ENCODE measurements at regions not wholly inside any gene's neighbourhood (a gene's known extent, or its start where the extent isn't known, plus 50 kb on each side); places are given as distances from the start of the nearest gene placed in this dataset.

GRCh38 chr12:97024393-97024792 is 117.3 kb downstream of the NEDD1 start:
- no peak for TF ChIP-seq CTCF (conservative IDR thresholded peaks at IDR 0.05)
- 95 to 100% methylated on average over 1 to 2 of the region's 2 CpGs for WGBS, 2 experiments (ENCODE audit: insufficient coverage in 1 of 2, insufficient read length in 1 of 2)
- Mint-ChIP-seq H3K4me3 (no peak overlapping the region), H3K27me3 (ENCODE audit: insufficient read depth) (no peaks in the 10 kb centered on the region), H3K4me1 (no peaks in the 10 kb centered on the region), H3K27ac (no peak overlapping the region), H3K9me3 (no peaks in the 10 kb centered on the region), H3K36me3 (ENCODE audit: low read depth) (no peaks in the 10 kb centered on the region)
- no peak overlapping the region for H3K4me3 ChIP-seq (ENCODE audit: low read length)
- no peak overlapping the region for H3K9ac ChIP-seq (ENCODE audit: extremely low read depth, low read length, poor library complexity, severe bottlenecking)
- no peaks in the 10 kb centered on the region for H3K4me1 ChIP-seq (ENCODE audit: control insufficient read depth, insufficient read depth, low read length)
- H3K27ac ChIP-seq (ENCODE audit: low read depth, low read length), result no peak overlapping the region
- DNase-seq, result no peak
- H3K36me3 ChIP-seq (ENCODE audit: control insufficient read depth, insufficient read depth, low read length), result no peaks in the 10 kb centered on the region
- no peaks in the 10 kb centered on the region for H3K9me3 ChIP-seq (ENCODE audit: control insufficient read depth, low read length)
- H3K27me3 ChIP-seq (ENCODE audit: control insufficient read depth, insufficient read depth, low read length, poor library complexity, severe bottlenecking), result no peaks in the 10 kb centered on the region

GRCh38 chr12:97026901-97027300 is 119.8 kb downstream of the NEDD1 start:
- H3K27me3 Mint-ChIP-seq (ENCODE audit: insufficient read depth), result no peaks in the 10 kb centered on the region
- no peaks in the 10 kb centered on the region for H3K36me3 Mint-ChIP-seq (ENCODE audit: low read depth)
- H3K9ac ChIP-seq (ENCODE audit: extremely low read depth, low read length, poor library complexity, severe bottlenecking), result no peak overlapping the region
- H3K36me3 ChIP-seq (ENCODE audit: control insufficient read depth, insufficient read depth, low read length), result no peaks in the 10 kb centered on the region
- H3K4me3 ChIP-seq (ENCODE audit: low read length), result no peak overlapping the region
- no peak overlapping the region for H3K27ac ChIP-seq (ENCODE audit: low read depth, low read length)
- H3K4me1 ChIP-seq (ENCODE audit: control insufficient read depth, insufficient read depth, low read length), result no peaks in the 10 kb centered on the region
- no peak for TF ChIP-seq CTCF (conservative IDR thresholded peaks at IDR 0.05)
- H3K4me1 Mint-ChIP-seq, result no peaks in the 10 kb centered on the region
- no peaks in the 10 kb centered on the region for H3K27me3 ChIP-seq (ENCODE audit: control insufficient read depth, insufficient read depth, low read length, poor library complexity, severe bottlenecking)
- no peak for DNase-seq
- peaks cover 15% of the 10 kb centered on the region for H3K9me3 ChIP-seq (ENCODE audit: control insufficient read depth, low read length)
- 71 to 100% methylated on average over 1 to 2 of the region's 2 CpGs for WGBS, 2 experiments (ENCODE audit: insufficient coverage in 1 of 2, insufficient read length in 1 of 2)
- no peak overlapping the region for H3K4me3 Mint-ChIP-seq
- no peaks in the 10 kb centered on the region for H3K9me3 Mint-ChIP-seq
- no peak overlapping the region for H3K27ac Mint-ChIP-seq

GRCh38 chr12:97027482-97027881 is 120.4 kb downstream of the NEDD1 start:
- H3K4me3 Mint-ChIP-seq, result no peak overlapping the region

More at GRCh38 chr12:97027482-97027881, 120.4 kb downstream of the NEDD1 start:
- Histone ChIP-seq H3K36me3 (ENCODE audit: control insufficient read depth, insufficient read depth, low read length) (no peaks in the 10 kb centered on the region), H3K9ac (ENCODE audit: extremely low read depth, low read length, poor library complexity, severe bottlenecking) (no peak overlapping the region), H3K27ac (ENCODE audit: low read depth, low read length) (no peak overlapping the region), H3K27me3 (ENCODE audit: control insufficient read depth, insufficient read depth, low read length, poor library complexity, severe bottlenecking) (no peaks in the 10 kb centered on the region), H3K9me3 (ENCODE audit: control insufficient read depth, low read length) (peaks cover 15% of the 10 kb centered on the region), H3K4me3 (ENCODE audit: low read length) (no peak overlapping the region), H3K4me1 (ENCODE audit: control insufficient read depth, insufficient read depth, low read length) (no peaks in the 10 kb centered on the region)
- no peak for TF ChIP-seq CTCF (conservative IDR thresholded peaks at IDR 0.05)
- H3K9me3 Mint-ChIP-seq, result no peaks in the 10 kb centered on the region
- 91% methylated on average over 1 of the region's 1 CpG; no CpG with 5 or more reads in 1 of the 2 experiments for WGBS, 2 experiments (ENCODE audit: insufficient coverage in 1 of 2, insufficient read length in 1 of 2)
- H3K27me3 Mint-ChIP-seq (ENCODE audit: insufficient read depth), result no peaks in the 10 kb centered on the region
- no peaks in the 10 kb centered on the region for H3K4me1 Mint-ChIP-seq
- no peaks in the 10 kb centered on the region for H3K36me3 Mint-ChIP-seq (ENCODE audit: low read depth)
- no peak for DNase-seq
- H3K27ac Mint-ChIP-seq, result no peak overlapping the region

Data from endodermal cell (in vitro differentiated cells).